ENCODE measurements at regions not wholly inside any gene's neighbourhood (a gene's known extent, or its start where the extent isn't known, plus 50 kb on each side); places are given as distances from the start of the nearest gene placed in this dataset.

DNA sequence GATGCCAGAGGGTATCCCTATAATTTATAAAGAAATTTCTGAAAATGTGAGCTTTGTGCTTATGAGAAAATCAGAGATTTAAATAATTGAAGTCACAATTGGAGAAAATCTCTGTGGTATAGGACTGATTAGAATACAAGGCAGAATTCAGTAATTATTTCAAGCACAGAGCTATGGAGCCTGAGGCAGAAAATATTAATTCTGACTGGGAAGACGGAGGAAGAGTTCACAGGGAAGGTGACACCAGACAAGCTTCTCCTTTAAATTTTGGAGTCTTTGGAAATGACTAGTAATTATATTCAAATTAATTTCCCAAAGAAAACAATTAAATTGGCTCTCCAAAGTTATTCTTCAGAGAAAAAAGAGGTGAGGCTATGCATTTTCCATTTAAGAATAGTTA lies 121.5 kb downstream of the CHRM3 start:
- Histone ChIP-seq H3K36me3 (ENCODE audit: insufficient read depth, low read length, poor library complexity, severe bottlenecking) (no peaks in the 10 kb centered on the region), H3K27me3 (replicated peaks; ENCODE audit: insufficient read depth, low read depth, low read length, poor library complexity) (no peaks in the 10 kb centered on the region), H3K4me1 (ENCODE audit: insufficient read depth, low read length, poor library complexity, severe bottlenecking) (no peaks in the 10 kb centered on the region), H3K9me3 (ENCODE audit: low read depth, low read length, poor library complexity, severe bottlenecking) (no peaks in the 10 kb centered on the region), H3K4me3 (ENCODE audit: low read depth, low read length, poor library complexity, severe bottlenecking) (no peak overlapping the region), H3K27ac (ENCODE audit: low read depth, low read length, poor library complexity, severe bottlenecking) (no peak overlapping the region)
- TF ChIP-seq EZH2 (IDR thresholded peaks at IDR 0.05; ENCODE audit: borderline replicate concordance, low read depth, low read length, poor library complexity, severe bottlenecking), result no peak
- TF ChIP-seq, protein P1, sequence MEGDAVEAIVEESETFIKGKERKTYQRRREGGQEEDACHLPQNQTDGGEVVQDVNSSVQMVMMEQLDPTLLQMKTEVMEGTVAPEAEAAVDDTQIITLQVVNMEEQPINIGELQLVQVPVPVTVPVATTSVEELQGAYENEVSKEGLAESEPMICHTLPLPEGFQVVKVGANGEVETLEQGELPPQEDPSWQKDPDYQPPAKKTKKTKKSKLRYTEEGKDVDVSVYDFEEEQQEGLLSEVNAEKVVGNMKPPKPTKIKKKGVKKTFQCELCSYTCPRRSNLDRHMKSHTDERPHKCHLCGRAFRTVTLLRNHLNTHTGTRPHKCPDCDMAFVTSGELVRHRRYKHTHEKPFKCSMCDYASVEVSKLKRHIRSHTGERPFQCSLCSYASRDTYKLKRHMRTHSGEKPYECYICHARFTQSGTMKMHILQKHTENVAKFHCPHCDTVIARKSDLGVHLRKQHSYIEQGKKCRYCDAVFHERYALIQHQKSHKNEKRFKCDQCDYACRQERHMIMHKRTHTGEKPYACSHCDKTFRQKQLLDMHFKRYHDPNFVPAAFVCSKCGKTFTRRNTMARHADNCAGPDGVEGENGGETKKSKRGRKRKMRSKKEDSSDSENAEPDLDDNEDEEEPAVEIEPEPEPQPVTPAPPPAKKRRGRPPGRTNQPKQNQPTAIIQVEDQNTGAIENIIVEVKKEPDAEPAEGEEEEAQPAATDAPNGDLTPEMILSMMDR (conservative IDR thresholded peaks at IDR 0.05; ENCODE audit: low read depth, low read length), result no peak
- no TSS peak for BruUV-seq (replicated peaks)
- no peak for DNase-seq (ENCODE audit: low spot score)
- ChIA-PET POLR2A (ENCODE audit: low non-redundant PET) (no interaction called here), CTCF (no interaction called here)
- intact Hi-C loops (cut with micrococcal nuclease; ENCODE audit: unreplicated experiment), result no loop called here

DNA sequence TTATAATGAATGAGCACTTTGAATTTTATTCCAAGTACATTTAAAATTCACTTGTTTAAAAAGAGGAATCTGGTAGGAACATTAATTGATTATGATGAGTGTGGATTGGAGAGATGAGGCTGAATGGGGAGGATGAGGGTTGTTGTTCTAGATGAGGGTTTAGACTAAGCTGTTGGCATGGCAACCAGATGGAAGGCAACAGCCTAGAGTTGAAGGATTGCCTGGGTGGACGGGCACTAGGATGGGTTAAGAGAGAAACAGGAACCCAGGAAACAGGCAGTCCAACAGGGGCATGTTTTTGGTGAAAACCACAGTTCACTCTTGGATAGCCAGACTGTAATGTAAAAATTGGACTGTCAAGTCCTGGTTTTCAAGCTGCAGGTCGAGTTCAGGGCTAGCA lies 125.5 kb downstream of the CHRM3 start:
- no TSS peak for BruUV-seq (replicated peaks)
- no peaks in the 10 kb centered on the region for H3K27me3 ChIP-seq (replicated peaks; ENCODE audit: insufficient read depth, low read depth, low read length, poor library complexity)
- POLR2A ChIA-PET (ENCODE audit: low non-redundant PET), result no interaction called here
- H3K27ac ChIP-seq (ENCODE audit: low read depth, low read length, poor library complexity, severe bottlenecking), result no peak overlapping the region
- intact Hi-C loops (cut with micrococcal nuclease; ENCODE audit: unreplicated experiment), result no loop called here
- DNase-seq (ENCODE audit: low spot score), result no peak
- H3K4me1 ChIP-seq (ENCODE audit: insufficient read depth, low read length, poor library complexity, severe bottlenecking), result no peaks in the 10 kb centered on the region
- H3K4me3 ChIP-seq (ENCODE audit: low read depth, low read length, poor library complexity, severe bottlenecking), result no peak overlapping the region
- no peaks in the 10 kb centered on the region for H3K36me3 ChIP-seq (ENCODE audit: insufficient read depth, low read length, poor library complexity, severe bottlenecking)
- CTCF ChIA-PET, result no interaction called here
- H3K9me3 ChIP-seq (ENCODE audit: low read depth, low read length, poor library complexity, severe bottlenecking), result no peaks in the 10 kb centered on the region
- TF ChIP-seq, protein P1 (conservative IDR thresholded peaks at IDR 0.05; ENCODE audit: low read depth, low read length), result no peak
- TF ChIP-seq EZH2 (IDR thresholded peaks at IDR 0.05; ENCODE audit: borderline replicate concordance, low read depth, low read length, poor library complexity, severe bottlenecking), result no peak

DNA sequence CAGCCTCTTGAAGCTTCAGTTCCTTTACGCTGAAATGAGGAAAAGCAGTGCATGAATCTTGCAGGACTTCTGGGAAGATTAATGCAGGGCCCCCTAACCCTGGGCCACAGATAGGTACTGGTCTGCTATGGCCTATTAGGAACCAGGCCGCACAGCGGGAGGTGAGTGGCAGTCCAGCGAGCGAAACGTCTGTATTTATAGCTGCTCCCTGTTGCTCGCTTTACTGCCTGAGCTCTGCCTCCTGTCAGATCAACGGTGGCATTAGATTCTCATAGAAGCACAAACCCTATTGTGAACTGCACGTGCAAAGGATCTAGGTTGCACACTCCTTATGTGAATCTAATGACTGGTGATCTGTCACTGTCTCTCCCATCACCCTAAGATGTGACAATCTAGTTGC lies 130.2 kb downstream of the CHRM3 start:
- no peaks in the 10 kb centered on the region for H3K9me3 ChIP-seq (ENCODE audit: low read depth, low read length, poor library complexity, severe bottlenecking)
- TF ChIP-seq, protein P1 (conservative IDR thresholded peaks at IDR 0.05; ENCODE audit: low read depth, low read length), result no peak
- TF ChIP-seq EZH2 (IDR thresholded peaks at IDR 0.05; ENCODE audit: borderline replicate concordance, low read depth, low read length, poor library complexity, severe bottlenecking), result no peak
- intact Hi-C loops (cut with micrococcal nuclease; ENCODE audit: unreplicated experiment), result no loop called here
- no peak overlapping the region for H3K27ac ChIP-seq (ENCODE audit: low read depth, low read length, poor library complexity, severe bottlenecking)
- no TSS peak for BruUV-seq (replicated peaks)
- ChIA-PET CTCF (no interaction called here), POLR2A (ENCODE audit: low non-redundant PET) (no interaction called here)
- H3K36me3 ChIP-seq (ENCODE audit: insufficient read depth, low read length, poor library complexity, severe bottlenecking), result no peaks in the 10 kb centered on the region
- H3K27me3 ChIP-seq (replicated peaks; ENCODE audit: insufficient read depth, low read depth, low read length, poor library complexity), result no peaks in the 10 kb centered on the region
- no peak overlapping the region for H3K4me3 ChIP-seq (ENCODE audit: low read depth, low read length, poor library complexity, severe bottlenecking)
- DNase-seq (ENCODE audit: low spot score), result no peak
- H3K4me1 ChIP-seq (ENCODE audit: insufficient read depth, low read length, poor library complexity, severe bottlenecking), result no peaks in the 10 kb centered on the region
